ENCODE measurements at regions not wholly inside any gene's neighbourhood (a gene's known extent, or its start where the extent isn't known, plus 50 kb on each side); places are given as distances from the start of the nearest gene placed in this dataset.

- POLR2A ChIA-PET = no interaction called here
Observed at GRCh38 chr13:110984381-110984780, 69.5 kb upstream of the ANKRD10 start.

More at GRCh38 chr13:110984381-110984780, 69.5 kb upstream of the ANKRD10 start:
- H3K27ac Mint-ChIP-seq = no peak overlapping the region
- no peak overlapping the region for H3K4me3 Mint-ChIP-seq
- DNase-seq (ENCODE audit: low spot score) (no peak), ATAC-seq (no peak)
- CTCF ChIA-PET = interaction anchor here (0.7 kb wide), 1 partner anchor 69 kb away, joined by 3 read pairs; the partner anchor contains the start of gene ANKRD10
- peaks cover 7% of the 10 kb centered on the region for H3K9me3 Mint-ChIP-seq
- TF ChIP-seq, protein P1, sequence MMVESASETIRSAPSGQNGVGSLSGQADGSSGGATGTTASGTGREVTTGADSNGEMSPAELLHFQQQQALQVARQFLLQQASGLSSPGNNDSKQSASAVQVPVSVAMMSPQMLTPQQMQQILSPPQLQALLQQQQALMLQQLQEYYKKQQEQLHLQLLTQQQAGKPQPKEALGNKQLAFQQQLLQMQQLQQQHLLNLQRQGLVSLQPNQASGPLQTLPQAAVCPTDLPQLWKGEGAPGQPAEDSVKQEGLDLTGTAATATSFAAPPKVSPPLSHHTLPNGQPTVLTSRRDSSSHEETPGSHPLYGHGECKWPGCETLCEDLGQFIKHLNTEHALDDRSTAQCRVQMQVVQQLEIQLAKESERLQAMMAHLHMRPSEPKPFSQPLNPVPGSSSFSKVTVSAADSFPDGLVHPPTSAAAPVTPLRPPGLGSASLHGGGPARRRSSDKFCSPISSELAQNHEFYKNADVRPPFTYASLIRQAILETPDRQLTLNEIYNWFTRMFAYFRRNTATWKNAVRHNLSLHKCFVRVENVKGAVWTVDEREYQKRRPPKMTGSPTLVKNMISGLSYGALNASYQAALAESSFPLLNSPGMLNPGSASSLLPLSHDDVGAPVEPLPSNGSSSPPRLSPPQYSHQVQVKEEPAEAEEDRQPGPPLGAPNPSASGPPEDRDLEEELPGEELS (CRISPR knock-in tag; IDR thresholded peaks at IDR 0.05) = no peak
- no peak for TF ChIP-seq TEAD1 (CRISPR knock-in tag; IDR thresholded peaks at IDR 0.05)
- TF ChIP-seq, protein P2, sequence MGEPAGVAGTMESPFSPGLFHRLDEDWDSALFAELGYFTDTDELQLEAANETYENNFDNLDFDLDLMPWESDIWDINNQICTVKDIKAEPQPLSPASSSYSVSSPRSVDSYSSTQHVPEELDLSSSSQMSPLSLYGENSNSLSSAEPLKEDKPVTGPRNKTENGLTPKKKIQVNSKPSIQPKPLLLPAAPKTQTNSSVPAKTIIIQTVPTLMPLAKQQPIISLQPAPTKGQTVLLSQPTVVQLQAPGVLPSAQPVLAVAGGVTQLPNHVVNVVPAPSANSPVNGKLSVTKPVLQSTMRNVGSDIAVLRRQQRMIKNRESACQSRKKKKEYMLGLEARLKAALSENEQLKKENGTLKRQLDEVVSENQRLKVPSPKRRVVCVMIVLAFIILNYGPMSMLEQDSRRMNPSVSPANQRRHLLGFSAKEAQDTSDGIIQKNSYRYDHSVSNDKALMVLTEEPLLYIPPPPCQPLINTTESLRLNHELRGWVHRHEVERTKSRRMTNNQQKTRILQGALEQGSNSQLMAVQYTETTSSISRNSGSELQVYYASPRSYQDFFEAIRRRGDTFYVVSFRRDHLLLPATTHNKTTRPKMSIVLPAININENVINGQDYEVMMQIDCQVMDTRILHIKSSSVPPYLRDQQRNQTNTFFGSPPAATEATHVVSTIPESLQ (CRISPR knock-in tag; IDR thresholded peaks at IDR 0.05) = no peak
- no peak for TF ChIP-seq SMAD4 (CRISPR knock-in tag; IDR thresholded peaks at IDR 0.05)
- TF ChIP-seq ZNF138 (CRISPR knock-in tag; conservative IDR thresholded peaks at IDR 0.05) = no peak
- TF ChIP-seq, protein P3, sequence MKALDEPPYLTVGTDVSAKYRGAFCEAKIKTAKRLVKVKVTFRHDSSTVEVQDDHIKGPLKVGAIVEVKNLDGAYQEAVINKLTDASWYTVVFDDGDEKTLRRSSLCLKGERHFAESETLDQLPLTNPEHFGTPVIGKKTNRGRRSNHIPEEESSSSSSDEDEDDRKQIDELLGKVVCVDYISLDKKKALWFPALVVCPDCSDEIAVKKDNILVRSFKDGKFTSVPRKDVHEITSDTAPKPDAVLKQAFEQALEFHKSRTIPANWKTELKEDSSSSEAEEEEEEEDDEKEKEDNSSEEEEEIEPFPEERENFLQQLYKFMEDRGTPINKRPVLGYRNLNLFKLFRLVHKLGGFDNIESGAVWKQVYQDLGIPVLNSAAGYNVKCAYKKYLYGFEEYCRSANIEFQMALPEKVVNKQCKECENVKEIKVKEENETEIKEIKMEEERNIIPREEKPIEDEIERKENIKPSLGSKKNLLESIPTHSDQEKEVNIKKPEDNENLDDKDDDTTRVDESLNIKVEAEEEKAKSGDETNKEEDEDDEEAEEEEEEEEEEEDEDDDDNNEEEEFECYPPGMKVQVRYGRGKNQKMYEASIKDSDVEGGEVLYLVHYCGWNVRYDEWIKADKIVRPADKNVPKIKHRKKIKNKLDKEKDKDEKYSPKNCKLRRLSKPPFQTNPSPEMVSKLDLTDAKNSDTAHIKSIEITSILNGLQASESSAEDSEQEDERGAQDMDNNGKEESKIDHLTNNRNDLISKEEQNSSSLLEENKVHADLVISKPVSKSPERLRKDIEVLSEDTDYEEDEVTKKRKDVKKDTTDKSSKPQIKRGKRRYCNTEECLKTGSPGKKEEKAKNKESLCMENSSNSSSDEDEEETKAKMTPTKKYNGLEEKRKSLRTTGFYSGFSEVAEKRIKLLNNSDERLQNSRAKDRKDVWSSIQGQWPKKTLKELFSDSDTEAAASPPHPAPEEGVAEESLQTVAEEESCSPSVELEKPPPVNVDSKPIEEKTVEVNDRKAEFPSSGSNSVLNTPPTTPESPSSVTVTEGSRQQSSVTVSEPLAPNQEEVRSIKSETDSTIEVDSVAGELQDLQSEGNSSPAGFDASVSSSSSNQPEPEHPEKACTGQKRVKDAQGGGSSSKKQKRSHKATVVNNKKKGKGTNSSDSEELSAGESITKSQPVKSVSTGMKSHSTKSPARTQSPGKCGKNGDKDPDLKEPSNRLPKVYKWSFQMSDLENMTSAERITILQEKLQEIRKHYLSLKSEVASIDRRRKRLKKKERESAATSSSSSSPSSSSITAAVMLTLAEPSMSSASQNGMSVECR (CRISPR knock-in tag; IDR thresholded peaks at IDR 0.05; ENCODE audit: borderline replicate concordance) = no peak
- no peak for TF ChIP-seq ATF2 (CRISPR knock-in tag; IDR thresholded peaks at IDR 0.05; ENCODE audit: borderline replicate concordance, low read depth)
- TF ChIP-seq MYBL2 (CRISPR knock-in tag; IDR thresholded peaks at IDR 0.05) = no peak
- TF ChIP-seq, protein P4, sequence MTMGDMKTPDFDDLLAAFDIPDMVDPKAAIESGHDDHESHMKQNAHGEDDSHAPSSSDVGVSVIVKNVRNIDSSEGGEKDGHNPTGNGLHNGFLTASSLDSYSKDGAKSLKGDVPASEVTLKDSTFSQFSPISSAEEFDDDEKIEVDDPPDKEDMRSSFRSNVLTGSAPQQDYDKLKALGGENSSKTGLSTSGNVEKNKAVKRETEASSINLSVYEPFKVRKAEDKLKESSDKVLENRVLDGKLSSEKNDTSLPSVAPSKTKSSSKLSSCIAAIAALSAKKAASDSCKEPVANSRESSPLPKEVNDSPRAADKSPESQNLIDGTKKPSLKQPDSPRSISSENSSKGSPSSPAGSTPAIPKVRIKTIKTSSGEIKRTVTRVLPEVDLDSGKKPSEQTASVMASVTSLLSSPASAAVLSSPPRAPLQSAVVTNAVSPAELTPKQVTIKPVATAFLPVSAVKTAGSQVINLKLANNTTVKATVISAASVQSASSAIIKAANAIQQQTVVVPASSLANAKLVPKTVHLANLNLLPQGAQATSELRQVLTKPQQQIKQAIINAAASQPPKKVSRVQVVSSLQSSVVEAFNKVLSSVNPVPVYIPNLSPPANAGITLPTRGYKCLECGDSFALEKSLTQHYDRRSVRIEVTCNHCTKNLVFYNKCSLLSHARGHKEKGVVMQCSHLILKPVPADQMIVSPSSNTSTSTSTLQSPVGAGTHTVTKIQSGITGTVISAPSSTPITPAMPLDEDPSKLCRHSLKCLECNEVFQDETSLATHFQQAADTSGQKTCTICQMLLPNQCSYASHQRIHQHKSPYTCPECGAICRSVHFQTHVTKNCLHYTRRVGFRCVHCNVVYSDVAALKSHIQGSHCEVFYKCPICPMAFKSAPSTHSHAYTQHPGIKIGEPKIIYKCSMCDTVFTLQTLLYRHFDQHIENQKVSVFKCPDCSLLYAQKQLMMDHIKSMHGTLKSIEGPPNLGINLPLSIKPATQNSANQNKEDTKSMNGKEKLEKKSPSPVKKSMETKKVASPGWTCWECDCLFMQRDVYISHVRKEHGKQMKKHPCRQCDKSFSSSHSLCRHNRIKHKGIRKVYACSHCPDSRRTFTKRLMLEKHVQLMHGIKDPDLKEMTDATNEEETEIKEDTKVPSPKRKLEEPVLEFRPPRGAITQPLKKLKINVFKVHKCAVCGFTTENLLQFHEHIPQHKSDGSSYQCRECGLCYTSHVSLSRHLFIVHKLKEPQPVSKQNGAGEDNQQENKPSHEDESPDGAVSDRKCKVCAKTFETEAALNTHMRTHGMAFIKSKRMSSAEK (CRISPR knock-in tag; IDR thresholded peaks at IDR 0.05; ENCODE audit: borderline replicate concordance) = no peak
- no peak for TF ChIP-seq ATF1 (CRISPR knock-in tag; IDR thresholded peaks at IDR 0.05)
- TF ChIP-seq SMAD3 (CRISPR knock-in tag; IDR thresholded peaks at IDR 0.05; ENCODE audit: borderline replicate concordance) = no peak
- TF ChIP-seq, protein P5, sequence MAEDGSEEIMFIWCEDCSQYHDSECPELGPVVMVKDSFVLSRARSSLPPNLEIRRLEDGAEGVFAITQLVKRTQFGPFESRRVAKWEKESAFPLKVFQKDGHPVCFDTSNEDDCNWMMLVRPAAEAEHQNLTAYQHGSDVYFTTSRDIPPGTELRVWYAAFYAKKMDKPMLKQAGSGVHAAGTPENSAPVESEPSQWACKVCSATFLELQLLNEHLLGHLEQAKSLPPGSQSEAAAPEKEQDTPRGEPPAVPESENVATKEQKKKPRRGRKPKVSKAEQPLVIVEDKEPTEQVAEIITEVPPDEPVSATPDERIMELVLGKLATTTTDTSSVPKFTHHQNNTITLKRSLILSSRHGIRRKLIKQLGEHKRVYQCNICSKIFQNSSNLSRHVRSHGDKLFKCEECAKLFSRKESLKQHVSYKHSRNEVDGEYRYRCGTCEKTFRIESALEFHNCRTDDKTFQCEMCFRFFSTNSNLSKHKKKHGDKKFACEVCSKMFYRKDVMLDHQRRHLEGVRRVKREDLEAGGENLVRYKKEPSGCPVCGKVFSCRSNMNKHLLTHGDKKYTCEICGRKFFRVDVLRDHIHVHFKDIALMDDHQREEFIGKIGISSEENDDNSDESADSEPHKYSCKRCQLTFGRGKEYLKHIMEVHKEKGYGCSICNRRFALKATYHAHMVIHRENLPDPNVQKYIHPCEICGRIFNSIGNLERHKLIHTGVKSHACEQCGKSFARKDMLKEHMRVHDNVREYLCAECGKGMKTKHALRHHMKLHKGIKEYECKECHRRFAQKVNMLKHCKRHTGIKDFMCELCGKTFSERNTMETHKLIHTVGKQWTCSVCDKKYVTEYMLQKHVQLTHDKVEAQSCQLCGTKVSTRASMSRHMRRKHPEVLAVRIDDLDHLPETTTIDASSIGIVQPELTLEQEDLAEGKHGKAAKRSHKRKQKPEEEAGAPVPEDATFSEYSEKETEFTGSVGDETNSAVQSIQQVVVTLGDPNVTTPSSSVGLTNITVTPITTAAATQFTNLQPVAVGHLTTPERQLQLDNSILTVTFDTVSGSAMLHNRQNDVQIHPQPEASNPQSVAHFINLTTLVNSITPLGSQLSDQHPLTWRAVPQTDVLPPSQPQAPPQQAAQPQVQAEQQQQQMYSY (CRISPR knock-in tag; IDR thresholded peaks at IDR 0.05) = no peak
- TF ChIP-seq E2F4 (CRISPR knock-in tag; IDR thresholded peaks at IDR 0.05; ENCODE audit: borderline replicate concordance, low read depth) = no peak
- no peak for TF ChIP-seq ESRRA (CRISPR knock-in tag; IDR thresholded peaks at IDR 0.05; ENCODE audit: borderline replicate concordance)
- TF ChIP-seq, protein P6, sequence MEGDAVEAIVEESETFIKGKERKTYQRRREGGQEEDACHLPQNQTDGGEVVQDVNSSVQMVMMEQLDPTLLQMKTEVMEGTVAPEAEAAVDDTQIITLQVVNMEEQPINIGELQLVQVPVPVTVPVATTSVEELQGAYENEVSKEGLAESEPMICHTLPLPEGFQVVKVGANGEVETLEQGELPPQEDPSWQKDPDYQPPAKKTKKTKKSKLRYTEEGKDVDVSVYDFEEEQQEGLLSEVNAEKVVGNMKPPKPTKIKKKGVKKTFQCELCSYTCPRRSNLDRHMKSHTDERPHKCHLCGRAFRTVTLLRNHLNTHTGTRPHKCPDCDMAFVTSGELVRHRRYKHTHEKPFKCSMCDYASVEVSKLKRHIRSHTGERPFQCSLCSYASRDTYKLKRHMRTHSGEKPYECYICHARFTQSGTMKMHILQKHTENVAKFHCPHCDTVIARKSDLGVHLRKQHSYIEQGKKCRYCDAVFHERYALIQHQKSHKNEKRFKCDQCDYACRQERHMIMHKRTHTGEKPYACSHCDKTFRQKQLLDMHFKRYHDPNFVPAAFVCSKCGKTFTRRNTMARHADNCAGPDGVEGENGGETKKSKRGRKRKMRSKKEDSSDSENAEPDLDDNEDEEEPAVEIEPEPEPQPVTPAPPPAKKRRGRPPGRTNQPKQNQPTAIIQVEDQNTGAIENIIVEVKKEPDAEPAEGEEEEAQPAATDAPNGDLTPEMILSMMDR (IDR thresholded peaks at IDR 0.05) = no peak
- H3K27me3 Mint-ChIP-seq (ENCODE audit: low read depth) = peaks cover 5% of the 10 kb centered on the region
- H3K4me1 Mint-ChIP-seq = peaks cover 5% of the 10 kb centered on the region; the same call in 1 of the 2 replicates
- H3K36me3 Mint-ChIP-seq = peaks cover 2% of the 10 kb centered on the region
